Sigmoid colon (tissue), 4 donors: ENCODE measurements at regions not wholly inside any gene's neighbourhood (a gene's known extent, or its start where the extent isn't known, plus 50 kb on each side); places are given as distances from the start of the nearest gene placed in this dataset.

Experiments
- CTCF ChIP-seq, 4 experiments: fragments of 450-650 bp in 3 of 4; fragments of 200-600 bp in 1 of 4; IDR thresholded peaks; one replicate each; pipeline ENCODE4 v1.5.1; 2016 to 2019; ENCODE audit warnings: antibody characterized with exemption in 4 of 4, mild to moderate bottlenecking in 3 of 4, moderate library complexity in 2 of 4
- EP300 ChIP-seq, 4 donors: sonication (generic); formaldehyde crosslinking; IDR thresholded peaks; one replicate each; pipeline ENCODE4 v1.6.1; 2017; ENCODE audit warnings: antibody characterized with exemption in 4 of 4
- POLR2A ChIP-seq, 2 donors: fragments of 450-650 bp; IDR thresholded peaks; one replicate each; pipeline ENCODE4 v1.6.1; 2016; ENCODE audit warnings: antibody characterized with exemption in 2 of 2, mild to moderate bottlenecking in 2 of 2, moderate library complexity in 2 of 2
- POLR2AphosphoS5 ChIP-seq, 4 donors: sonication (generic); formaldehyde crosslinking; IDR thresholded peaks; one replicate each; pipeline ENCODE4 v1.6.1; 2017; ENCODE audit warnings: antibody characterized with exemption in 4 of 4

DNA sequence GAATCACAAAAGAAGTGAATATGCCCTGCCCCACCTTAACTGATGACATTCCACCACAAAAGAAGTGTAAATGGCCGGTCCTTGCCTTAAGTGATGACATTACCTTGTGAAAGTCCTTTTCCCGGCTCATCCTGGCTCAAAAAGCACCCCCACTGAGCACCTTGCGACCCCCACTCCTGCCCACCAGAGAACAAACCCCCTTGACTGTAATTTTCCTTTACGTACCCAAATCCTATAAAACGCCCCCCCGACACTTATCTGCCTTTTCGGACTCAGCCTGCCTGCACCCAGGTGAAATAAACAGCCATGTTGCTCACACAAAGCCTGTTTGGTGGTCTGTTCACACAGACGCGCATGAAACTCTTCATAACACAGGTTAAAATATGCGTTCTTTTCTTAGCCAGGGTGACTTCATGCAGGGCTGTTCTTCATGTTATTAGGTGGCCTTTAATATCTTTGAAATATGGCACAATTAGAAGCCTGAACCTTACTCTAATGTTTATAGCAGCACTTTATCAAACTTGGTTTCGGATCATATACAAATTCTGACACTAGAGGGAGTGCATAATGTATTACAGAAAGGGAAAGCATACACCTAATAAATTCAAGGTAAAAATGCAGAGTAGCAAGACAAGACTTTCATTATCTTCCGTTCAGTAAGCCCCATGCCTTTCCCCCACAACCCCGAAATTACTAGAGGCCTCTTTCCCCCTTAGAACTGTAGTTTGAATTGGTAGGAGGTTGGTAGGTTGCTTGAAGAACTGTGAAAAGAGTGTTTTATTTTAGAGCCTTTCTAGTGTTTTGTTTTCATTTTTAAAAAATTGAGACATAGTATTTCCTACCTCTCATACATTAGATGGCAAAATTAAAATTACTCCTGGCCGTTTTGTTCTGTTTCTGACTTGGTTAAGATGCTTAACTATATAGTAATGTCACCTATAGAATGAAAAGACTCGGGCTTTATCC, 117.9 kb downstream of the NPY start:
- TF ChIP-seq CTCF (IDR thresholded peaks at IDR 0.05): peak in 1 of 4 experiments; percentile 15
- no peak for TF ChIP-seq POLR2A (IDR thresholded peaks at IDR 0.05)
- TF ChIP-seq EP300 (IDR thresholded peaks at IDR 0.05): no peak
- no peak for TF ChIP-seq POLR2AphosphoS5 (IDR thresholded peaks at IDR 0.05)
